GM12878 (cell line): ENCODE measurements at regions not wholly inside any gene's neighbourhood (a gene's known extent, or its start where the extent isn't known, plus 50 kb on each side); places are given as distances from the start of the nearest gene placed in this dataset.

Experiments
- ATAC-seq: fragments of 200-7000 bp; cut with Tn5 transposase; 3 replicates; pipeline ENCODE4 v1.9.1; 2020; ENCODE audit warnings: mild to moderate bottlenecking, moderate library complexity
- BruUV-seq: library from RNA; stranded (reverse); fragments of 400-500 nt; replicated peaks from 2 replicates; lab custom pipeline; 2021; lab: Mats Ljungman, UMichigan
- CTCF ChIA-PET: fragments of 300-600 bp; sonication (Branson Sonifier 250); formaldehyde crosslinking; extraction: SDS; loops from one replicate; lab custom pipeline; 2021; ENCODE audit warnings: inconsistent platforms; lab: Yijun Ruan, JAX
- POLR2A ChIA-PET: fragments of 350-600 bp; formaldehyde crosslinking; extraction: SDS; loops from one replicate; lab custom pipeline; 2021; ENCODE audit warnings: inconsistent platforms; lab: Charles Lee
- RAD21 ChIA-PET: fragments of 300-600 bp; sonication (Branson Sonifier 250); formaldehyde crosslinking; loops from one replicate; lab custom pipeline; 2023; ENCODE audit warnings: antibody characterized with exemption; ENCODE audit not compliant: unreplicated experiment; lab: Charles Lee
- SMC1A ChIA-PET: fragments of 300-600 bp; sonication (Branson Sonifier 250); formaldehyde crosslinking; loops from one replicate; lab custom pipeline; 2023; ENCODE audit not compliant: unreplicated experiment, uncharacterized antibody; lab: Charles Lee
- DNase-seq: peaks from one replicate; pipeline ENCODE4 v3.0.0-alpha.2; 2011; ENCODE audit warnings: low read depth, low spot score
- FAIRE-seq: peaks from 3 replicates; lab custom pipeline; 2011; peaks lifted over from hg19 to GRCh38; lab: Jason Lieb, UNC
- H2AFZ ChIP-seq: 2 replicates; pipeline ENCODE4 v1.6.0; 2011; ENCODE audit warnings: low read depth, low read length, control low read depth; ENCODE audit not compliant: control insufficient read depth
- H3K27ac ChIP-seq: 2 replicates; pipeline ENCODE4 v1.5.1; 2011; ENCODE audit warnings: control low read depth; ENCODE audit not compliant: control insufficient read depth, insufficient read depth
- H3K27me3 ChIP-seq, 2 experiments: replicated peaks in 1 of 2; 2 replicates each; pipeline versions ENCODE4 v1.6.0 to v1.6.1; 2011; ENCODE audit warnings: low read length in 1 of 2; ENCODE audit not compliant: control insufficient read depth in 2 of 2, insufficient read depth in 2 of 2
- H3K36me3 ChIP-seq, 2 experiments: 2 replicates each; pipeline ENCODE4 v1.5.1; 2011; ENCODE audit warnings: low read length in 1 of 2; ENCODE audit not compliant: control insufficient read depth in 2 of 2, insufficient read depth in 2 of 2
- H3K4me1 ChIP-seq: 2 replicates; pipeline ENCODE4 v1.6.1; 2011; ENCODE audit warnings: mild to moderate bottlenecking, low read length, moderate library complexity, mixed read lengths; ENCODE audit not compliant: control insufficient read depth, insufficient read depth
- H3K4me2 ChIP-seq: 2 replicates; pipeline ENCODE4 v1.6.0; 2011; ENCODE audit warnings: control low read depth; ENCODE audit not compliant: control insufficient read depth, insufficient read depth
- H3K4me3 ChIP-seq: fragments of 200-600 bp; sonication (generic); 2 replicates; pipeline ENCODE4 v1.5.1; 2016
- H3K79me2 ChIP-seq: 2 replicates; pipeline ENCODE4 v1.6.0; 2011; ENCODE audit warnings: low read length; ENCODE audit not compliant: control insufficient read depth, insufficient read depth
- H3K9ac ChIP-seq: 2 replicates; pipeline ENCODE4 v1.8.0; 2011; ENCODE audit warnings: low read length, control low read depth, mixed read lengths; ENCODE audit not compliant: control insufficient read depth, insufficient read depth
- H3K9me3 ChIP-seq: replicated peaks from 3 replicates; pipeline ENCODE4 v1.5.1; 2011; ENCODE audit warnings: mild to moderate bottlenecking, low read length; ENCODE audit not compliant: control insufficient read depth, insufficient read depth
- H4K20me1 ChIP-seq: 2 replicates; pipeline ENCODE4 v1.6.0; 2011; ENCODE audit not compliant: control insufficient read depth, insufficient read depth
- FOS ChIP-seq: IDR thresholded peaks from 3 replicates; pipeline ENCODE4 v1.6.1; 2011; ENCODE audit warnings: borderline replicate concordance; ENCODE audit not compliant: insufficient read length; ENCODE audit errors: extremely low read depth
- POLR2AphosphoS2 ChIP-seq: IDR thresholded peaks from 2 replicates; pipeline ENCODE4 v1.6.1; 2011; ENCODE audit warnings: low read depth, mild to moderate bottlenecking, low read length, improper control_type of control experiment, moderate library complexity
- YBX1 ChIP-seq: fragments of 450-650 bp; IDR thresholded peaks from 2 replicates; pipeline ENCODE4 v1.6.1; 2016; ENCODE audit warnings: antibody characterized with exemption
- WGBS: methylation state at CpG from one replicate; pipeline ENCODE4 v1.1.6; 2016; ENCODE audit warnings: low lambda C conversion rate; ENCODE audit not compliant: insufficient replicate concordance, insufficient coverage; ENCODE audit errors: missing lambda C conversion rate; 5-methylcytosine and 5-hydroxymethylcytosine counted together
- in situ Hi-C: fragments of 300-500 bp; cut with MboI; formaldehyde crosslinking; loops from 9 replicates; pipeline ENCODE4 v1.14.3; 2018; ENCODE audit warnings: mixed read lengths
- intact Hi-C: fragments of 100-400 bp; cut with micrococcal nuclease; formaldehyde crosslinking; loops from one replicate; pipeline ENCODE4 v1.14.2; 2022; ENCODE audit not compliant: unreplicated experiment
- TF ChIP-seq, protein P1 (sequence below): IDR thresholded peaks from 2 replicates; pipeline ENCODE4 v1.6.1; 2012; ENCODE audit warnings: mild to moderate bottlenecking, low read depth, low read length
- TF ChIP-seq, protein P2 (sequence below): IDR thresholded peaks from 2 replicates; pipeline ENCODE4 v1.6.1; 2011; ENCODE audit warnings: borderline replicate concordance, low read depth, mild to moderate bottlenecking, moderate library complexity, mixed read lengths, low read length; ENCODE audit not compliant: insufficient read depth; ENCODE audit errors: extremely low read length
- TF ChIP-seq, protein P3 (sequence below): fragments of 450-650 bp; IDR thresholded peaks from 2 replicates; pipeline ENCODE4 v1.6.1; 2018; ENCODE audit warnings: borderline replicate concordance, mild to moderate bottlenecking; ENCODE audit not compliant: partially characterized antibody
- TF ChIP-seq, protein P4 (sequence below): fragments of 450-650 bp; IDR thresholded peaks from 2 replicates; pipeline ENCODE4 v1.6.1; 2016; ENCODE audit warnings: mild to moderate bottlenecking, moderate library complexity, borderline replicate concordance
- TF ChIP-seq, protein P5 (sequence below): fragments of 450-650 bp; IDR thresholded peaks from 2 replicates; pipeline ENCODE4 v1.6.1; 2016; ENCODE audit warnings: mild to moderate bottlenecking

DNA sequence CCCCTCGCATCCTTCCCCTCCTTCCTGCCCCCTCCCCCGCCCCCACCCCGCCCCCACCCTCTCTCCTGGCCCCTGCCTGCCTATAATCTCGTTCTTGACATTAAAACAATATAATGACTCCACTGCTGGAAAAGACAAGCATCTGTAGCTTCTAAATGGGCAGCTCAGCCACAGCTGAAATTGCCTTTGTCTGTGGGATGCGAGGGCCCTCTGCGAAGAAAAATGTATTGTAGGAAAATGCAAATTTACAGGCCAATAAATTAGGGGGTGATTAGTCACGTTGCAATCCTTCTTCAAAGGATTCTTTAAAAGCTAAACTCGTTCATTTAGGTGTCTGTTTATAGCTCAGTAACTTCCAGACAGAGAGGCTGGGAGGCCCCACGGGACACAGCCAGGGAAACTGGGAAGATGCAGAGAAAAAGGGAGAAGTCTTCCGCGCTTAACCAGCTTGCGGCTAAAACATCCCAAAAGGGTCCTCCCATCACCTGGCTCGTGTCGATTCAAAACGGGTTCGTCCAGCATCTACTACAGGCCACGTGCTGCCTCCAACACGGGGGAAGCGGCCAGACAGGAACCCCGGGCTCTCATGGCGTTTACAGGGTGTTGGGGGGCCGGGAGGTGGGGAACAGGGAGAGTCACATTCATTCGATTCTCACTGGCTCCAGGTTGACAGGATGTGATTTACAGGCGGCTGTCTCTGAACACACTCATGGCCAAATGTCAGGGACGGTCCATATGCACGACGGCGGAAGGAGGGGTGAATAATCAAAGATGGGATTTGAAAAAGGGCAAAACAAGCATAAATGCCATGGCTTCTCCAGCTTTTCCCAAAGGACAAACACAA is 100.5 kb upstream of the ZBTB40 start (continued):
- TF ChIP-seq, protein P1, sequence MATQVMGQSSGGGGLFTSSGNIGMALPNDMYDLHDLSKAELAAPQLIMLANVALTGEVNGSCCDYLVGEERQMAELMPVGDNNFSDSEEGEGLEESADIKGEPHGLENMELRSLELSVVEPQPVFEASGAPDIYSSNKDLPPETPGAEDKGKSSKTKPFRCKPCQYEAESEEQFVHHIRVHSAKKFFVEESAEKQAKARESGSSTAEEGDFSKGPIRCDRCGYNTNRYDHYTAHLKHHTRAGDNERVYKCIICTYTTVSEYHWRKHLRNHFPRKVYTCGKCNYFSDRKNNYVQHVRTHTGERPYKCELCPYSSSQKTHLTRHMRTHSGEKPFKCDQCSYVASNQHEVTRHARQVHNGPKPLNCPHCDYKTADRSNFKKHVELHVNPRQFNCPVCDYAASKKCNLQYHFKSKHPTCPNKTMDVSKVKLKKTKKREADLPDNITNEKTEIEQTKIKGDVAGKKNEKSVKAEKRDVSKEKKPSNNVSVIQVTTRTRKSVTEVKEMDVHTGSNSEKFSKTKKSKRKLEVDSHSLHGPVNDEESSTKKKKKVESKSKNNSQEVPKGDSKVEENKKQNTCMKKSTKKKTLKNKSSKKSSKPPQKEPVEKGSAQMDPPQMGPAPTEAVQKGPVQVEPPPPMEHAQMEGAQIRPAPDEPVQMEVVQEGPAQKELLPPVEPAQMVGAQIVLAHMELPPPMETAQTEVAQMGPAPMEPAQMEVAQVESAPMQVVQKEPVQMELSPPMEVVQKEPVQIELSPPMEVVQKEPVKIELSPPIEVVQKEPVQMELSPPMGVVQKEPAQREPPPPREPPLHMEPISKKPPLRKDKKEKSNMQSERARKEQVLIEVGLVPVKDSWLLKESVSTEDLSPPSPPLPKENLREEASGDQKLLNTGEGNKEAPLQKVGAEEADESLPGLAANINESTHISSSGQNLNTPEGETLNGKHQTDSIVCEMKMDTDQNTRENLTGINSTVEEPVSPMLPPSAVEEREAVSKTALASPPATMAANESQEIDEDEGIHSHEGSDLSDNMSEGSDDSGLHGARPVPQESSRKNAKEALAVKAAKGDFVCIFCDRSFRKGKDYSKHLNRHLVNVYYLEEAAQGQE, result no peak
- TF ChIP-seq FOS, result no peak

DNA sequence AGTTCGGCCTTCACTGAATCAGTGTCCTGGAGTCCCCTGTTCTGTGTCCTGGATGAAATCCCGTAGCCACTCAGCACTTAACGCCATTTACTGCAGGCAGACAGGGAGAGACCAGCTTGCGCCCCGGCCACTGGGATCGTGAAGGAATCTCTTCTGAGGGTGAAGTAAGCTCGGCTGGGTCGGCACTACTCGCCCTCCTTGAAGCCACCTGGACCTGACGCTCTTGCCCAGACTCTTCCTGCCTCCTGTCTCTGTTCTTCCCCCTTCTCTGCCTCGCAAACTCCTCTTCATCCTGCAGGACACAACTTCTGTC is 99.9 kb upstream of the ZBTB40 start:
- H3K4me2 ChIP-seq, result no peak overlapping the region
- ChIA-PET CTCF (no interaction called here), RAD21 (no interaction called here), POLR2A (no interaction called here), SMC1A (no interaction called here)
- in situ Hi-C loops, result no loop called here
- WGBS, result 20% methylated on average over 11 of the region's 11 CpGs
- no peaks in the 10 kb centered on the region for H3K9me3 ChIP-seq
- no peak overlapping the region for H2AFZ ChIP-seq
- DNase-seq (no peak), ATAC-seq (no peak), FAIRE-seq (no peak)
- H3K4me3 ChIP-seq, result no peak overlapping the region
- no peak overlapping the region for H3K9ac ChIP-seq
- intact Hi-C loops, result no loop called here
- no TSS peak for BruUV-seq
- H3K79me2 ChIP-seq, result no peaks in the 10 kb centered on the region
- H3K27me3 ChIP-seq, result peaks cover 0 to 2% of the 10 kb centered on the region in 2 experiments; a peak in 3 of 4 replicates
- no peak overlapping the region for H3K27ac ChIP-seq
- no peaks in the 10 kb centered on the region for H4K20me1 ChIP-seq
- H3K4me1 ChIP-seq, result no peaks in the 10 kb centered on the region
- no peaks in the 10 kb centered on the region for H3K36me3 ChIP-seq
- TF ChIP-seq YBX1 (no peak), POLR2AphosphoS2 (no peak)
- TF ChIP-seq, protein P2, sequence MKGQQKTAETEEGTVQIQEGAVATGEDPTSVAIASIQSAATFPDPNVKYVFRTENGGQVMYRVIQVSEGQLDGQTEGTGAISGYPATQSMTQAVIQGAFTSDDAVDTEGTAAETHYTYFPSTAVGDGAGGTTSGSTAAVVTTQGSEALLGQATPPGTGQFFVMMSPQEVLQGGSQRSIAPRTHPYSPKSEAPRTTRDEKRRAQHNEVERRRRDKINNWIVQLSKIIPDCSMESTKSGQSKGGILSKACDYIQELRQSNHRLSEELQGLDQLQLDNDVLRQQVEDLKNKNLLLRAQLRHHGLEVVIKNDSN, result no peak
- TF ChIP-seq, protein P3, sequence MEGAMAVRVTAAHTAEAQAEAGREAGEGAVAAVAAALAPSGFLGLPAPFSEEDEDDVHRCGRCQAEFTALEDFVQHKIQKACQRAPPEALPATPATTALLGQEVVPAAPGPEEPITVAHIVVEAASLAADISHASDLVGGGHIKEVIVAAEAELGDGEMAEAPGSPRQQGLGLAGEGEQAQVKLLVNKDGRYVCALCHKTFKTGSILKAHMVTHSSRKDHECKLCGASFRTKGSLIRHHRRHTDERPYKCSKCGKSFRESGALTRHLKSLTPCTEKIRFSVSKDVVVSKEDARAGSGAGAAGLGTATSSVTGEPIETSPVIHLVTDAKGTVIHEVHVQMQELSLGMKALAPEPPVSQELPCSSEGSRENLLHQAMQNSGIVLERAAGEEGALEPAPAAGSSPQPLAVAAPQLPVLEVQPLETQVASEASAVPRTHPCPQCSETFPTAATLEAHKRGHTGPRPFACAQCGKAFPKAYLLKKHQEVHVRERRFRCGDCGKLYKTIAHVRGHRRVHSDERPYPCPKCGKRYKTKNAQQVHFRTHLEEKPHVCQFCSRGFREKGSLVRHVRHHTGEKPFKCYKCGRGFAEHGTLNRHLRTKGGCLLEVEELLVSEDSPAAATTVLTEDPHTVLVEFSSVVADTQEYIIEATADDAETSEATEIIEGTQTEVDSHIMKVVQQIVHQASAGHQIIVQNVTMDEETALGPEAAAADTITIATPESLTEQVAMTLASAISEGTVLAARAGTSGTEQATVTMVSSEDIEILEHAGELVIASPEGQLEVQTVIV, result no peak
- TF ChIP-seq, protein P4, sequence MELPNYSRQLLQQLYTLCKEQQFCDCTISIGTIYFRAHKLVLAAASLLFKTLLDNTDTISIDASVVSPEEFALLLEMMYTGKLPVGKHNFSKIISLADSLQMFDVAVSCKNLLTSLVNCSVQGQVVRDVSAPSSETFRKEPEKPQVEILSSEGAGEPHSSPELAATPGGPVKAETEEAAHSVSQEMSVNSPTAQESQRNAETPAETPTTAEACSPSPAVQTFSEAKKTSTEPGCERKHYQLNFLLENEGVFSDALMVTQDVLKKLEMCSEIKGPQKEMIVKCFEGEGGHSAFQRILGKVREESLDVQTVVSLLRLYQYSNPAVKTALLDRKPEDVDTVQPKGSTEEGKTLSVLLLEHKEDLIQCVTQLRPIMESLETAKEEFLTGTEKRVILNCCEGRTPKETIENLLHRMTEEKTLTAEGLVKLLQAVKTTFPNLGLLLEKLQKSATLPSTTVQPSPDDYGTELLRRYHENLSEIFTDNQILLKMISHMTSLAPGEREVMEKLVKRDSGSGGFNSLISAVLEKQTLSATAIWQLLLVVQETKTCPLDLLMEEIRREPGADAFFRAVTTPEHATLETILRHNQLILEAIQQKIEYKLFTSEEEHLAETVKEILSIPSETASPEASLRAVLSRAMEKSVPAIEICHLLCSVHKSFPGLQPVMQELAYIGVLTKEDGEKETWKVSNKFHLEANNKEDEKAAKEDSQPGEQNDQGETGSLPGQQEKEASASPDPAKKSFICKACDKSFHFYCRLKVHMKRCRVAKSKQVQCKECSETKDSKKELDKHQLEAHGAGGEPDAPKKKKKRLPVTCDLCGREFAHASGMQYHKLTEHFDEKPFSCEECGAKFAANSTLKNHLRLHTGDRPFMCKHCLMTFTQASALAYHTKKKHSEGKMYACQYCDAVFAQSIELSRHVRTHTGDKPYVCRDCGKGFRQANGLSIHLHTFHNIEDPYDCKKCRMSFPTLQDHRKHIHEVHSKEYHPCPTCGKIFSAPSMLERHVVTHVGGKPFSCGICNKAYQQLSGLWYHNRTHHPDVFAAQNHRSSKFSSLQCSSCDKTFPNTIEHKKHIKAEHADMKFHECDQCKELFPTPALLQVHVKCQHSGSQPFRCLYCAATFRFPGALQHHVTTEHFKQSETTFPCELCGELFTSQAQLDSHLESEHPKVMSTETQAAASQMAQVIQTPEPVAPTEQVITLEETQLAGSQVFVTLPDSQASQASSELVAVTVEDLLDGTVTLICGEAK, result no peak
- TF ChIP-seq, protein P5, sequence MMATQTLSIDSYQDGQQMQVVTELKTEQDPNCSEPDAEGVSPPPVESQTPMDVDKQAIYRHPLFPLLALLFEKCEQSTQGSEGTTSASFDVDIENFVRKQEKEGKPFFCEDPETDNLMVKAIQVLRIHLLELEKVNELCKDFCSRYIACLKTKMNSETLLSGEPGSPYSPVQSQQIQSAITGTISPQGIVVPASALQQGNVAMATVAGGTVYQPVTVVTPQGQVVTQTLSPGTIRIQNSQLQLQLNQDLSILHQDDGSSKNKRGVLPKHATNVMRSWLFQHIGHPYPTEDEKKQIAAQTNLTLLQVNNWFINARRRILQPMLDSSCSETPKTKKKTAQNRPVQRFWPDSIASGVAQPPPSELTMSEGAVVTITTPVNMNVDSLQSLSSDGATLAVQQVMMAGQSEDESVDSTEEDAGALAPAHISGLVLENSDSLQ, result no peak
